ENCODE measurements at regions not wholly inside any gene's neighbourhood (a gene's known extent, or its start where the extent isn't known, plus 50 kb on each side); places are given as distances from the start of the nearest gene placed in this dataset.

DNA sequence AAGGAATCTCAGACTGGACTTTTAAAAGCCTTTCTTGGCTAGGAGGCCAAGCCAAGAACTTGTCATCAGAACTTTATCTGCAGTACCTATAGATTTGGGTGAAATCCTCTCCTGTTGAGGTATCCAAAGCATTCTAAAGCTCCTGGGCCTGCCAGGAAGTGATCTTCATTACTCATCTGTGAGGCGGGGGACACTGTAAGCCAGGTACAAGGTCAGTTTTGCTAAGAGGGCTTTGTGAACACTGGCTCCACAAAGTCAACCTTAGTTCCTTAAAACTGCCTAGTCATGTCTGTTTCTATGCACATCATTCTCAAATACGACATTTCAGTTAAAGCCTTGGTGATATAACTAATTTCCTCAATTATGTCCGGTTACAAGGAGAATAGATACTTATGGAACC lies 236.7 kb downstream of the PIK3R1 start (continued):
- TF ChIP-seq CHD1 (IDR thresholded peaks at IDR 0.05; ENCODE audit: low read length) (no peak), ZNF316 (IDR thresholded peaks at IDR 0.05) (peak; percentile 95), ZNF212 (CRISPR knock-in tag; IDR thresholded peaks at IDR 0.05) (no peak), TEAD4 (IDR thresholded peaks at IDR 0.05; ENCODE audit: low read length) (no peak), TEAD4 (CRISPR knock-in tag; IDR thresholded peaks at IDR 0.05; ENCODE audit: borderline replicate concordance) (no peak), XRCC3 (IDR thresholded peaks at IDR 0.05) (no peak), TAF15 (IDR thresholded peaks at IDR 0.05; ENCODE audit: low read depth, low read length) (no peak), SMARCC2 (IDR thresholded peaks at IDR 0.05; ENCODE audit: low read depth) (no peak), BCL6 (CRISPR knock-in tag; IDR thresholded peaks at IDR 0.05) (no peak), RHOXF2B (CRISPR knock-in tag; conservative IDR thresholded peaks at IDR 0.05) (no peak), CBX1 (IDR thresholded peaks at IDR 0.05; ENCODE audit: low read depth) (no peak), BHLHE40 (IDR thresholded peaks at IDR 0.05; ENCODE audit: low read length) (no peak), CBFA2T3 (IDR thresholded peaks at IDR 0.05) (0 out of 2 replicates have a peak, but pooled peaks have one; percentile 2), NR2C1 (IDR thresholded peaks at IDR 0.05) (no peak), NR2C1 (tag; IDR thresholded peaks at IDR 0.05) (no peak), YBX1 (IDR thresholded peaks at IDR 0.05) (no peak), MEIS2 (IDR thresholded peaks at IDR 0.05; ENCODE audit: partially characterized antibody) (peak; percentile 2), EZH2 (IDR thresholded peaks at IDR 0.05; ENCODE audit: borderline replicate concordance, low read depth, low read length) (no peak), ZNF584 (CRISPR knock-in tag; IDR thresholded peaks at IDR 0.05; ENCODE audit: low read depth) (no peak), DLX4 (CRISPR knock-in tag; IDR thresholded peaks at IDR 0.05) (no peak), MTA2 (IDR thresholded peaks at IDR 0.05; ENCODE audit: low read depth) (no peak), KAT7 (CRISPR knock-in tag; IDR thresholded peaks at IDR 0.05; ENCODE audit: borderline replicate concordance) (no peak)
- TF ChIP-seq, protein P1, sequence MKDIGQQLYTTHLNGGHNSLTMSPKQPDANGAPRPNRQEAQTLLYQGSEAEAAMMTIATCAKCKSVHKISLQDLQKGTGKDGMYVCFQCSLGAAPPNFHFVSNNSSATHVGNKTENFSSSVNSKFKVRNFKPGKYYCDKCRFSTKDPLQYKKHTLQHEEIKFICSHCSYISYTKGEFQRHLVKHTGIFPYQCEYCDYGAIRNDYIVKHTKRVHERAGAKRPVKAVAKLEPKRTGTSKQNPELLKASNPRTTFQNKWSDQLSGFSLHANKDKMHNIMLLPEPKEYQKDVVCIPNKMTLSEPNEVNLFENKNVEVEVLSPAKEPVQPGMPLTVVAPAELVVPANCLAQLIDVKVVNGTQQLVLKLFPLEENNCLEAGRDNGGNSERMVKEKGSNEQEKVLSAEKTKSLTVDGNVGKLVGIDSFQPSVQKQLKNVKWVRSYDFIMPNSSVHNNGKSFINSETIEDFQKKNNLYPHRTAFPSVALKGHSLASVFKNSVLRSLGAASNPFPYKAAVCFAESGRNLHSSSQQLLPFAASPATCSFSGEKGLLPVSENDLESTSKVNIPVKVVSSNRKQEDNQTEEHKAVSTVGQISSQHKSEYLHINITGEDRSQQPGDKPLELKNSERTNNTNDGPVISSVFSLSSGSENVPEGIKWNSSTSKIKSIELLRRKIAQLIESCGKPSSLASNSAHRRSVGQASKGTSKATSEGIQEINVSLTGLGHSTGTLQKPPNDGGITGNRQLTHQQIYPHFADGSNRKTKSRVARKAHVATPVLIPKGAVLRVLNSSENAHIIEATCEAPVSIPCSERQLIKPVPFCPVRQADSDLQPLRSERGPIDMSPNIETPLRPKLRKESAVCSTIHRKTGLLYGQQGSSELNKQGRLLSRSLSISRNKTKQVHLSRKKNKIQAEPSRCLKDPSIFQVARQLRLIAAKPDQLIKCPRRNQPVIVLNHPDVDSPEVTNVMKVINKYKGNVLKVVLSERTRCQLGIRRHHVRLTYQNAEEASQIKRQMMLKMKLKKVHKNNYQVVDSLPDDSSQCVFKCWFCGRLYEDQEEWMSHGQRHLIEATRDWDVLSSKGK (CRISPR knock-in tag; IDR thresholded peaks at IDR 0.05), result no peak
- TF ChIP-seq, protein P2, sequence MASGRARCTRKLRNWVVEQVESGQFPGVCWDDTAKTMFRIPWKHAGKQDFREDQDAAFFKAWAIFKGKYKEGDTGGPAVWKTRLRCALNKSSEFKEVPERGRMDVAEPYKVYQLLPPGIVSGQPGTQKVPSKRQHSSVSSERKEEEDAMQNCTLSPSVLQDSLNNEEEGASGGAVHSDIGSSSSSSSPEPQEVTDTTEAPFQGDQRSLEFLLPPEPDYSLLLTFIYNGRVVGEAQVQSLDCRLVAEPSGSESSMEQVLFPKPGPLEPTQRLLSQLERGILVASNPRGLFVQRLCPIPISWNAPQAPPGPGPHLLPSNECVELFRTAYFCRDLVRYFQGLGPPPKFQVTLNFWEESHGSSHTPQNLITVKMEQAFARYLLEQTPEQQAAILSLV (tag; IDR thresholded peaks at IDR 0.05), result no peak
- TF ChIP-seq, protein P3, sequence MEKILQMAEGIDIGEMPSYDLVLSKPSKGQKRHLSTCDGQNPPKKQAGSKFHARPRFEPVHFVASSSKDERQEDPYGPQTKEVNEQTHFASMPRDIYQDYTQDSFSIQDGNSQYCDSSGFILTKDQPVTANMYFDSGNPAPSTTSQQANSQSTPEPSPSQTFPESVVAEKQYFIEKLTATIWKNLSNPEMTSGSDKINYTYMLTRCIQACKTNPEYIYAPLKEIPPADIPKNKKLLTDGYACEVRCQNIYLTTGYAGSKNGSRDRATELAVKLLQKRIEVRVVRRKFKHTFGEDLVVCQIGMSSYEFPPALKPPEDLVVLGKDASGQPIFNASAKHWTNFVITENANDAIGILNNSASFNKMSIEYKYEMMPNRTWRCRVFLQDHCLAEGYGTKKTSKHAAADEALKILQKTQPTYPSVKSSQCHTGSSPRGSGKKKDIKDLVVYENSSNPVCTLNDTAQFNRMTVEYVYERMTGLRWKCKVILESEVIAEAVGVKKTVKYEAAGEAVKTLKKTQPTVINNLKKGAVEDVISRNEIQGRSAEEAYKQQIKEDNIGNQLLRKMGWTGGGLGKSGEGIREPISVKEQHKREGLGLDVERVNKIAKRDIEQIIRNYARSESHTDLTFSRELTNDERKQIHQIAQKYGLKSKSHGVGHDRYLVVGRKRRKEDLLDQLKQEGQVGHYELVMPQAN (IDR thresholded peaks at IDR 0.05; ENCODE audit: borderline replicate concordance), result no peak
- TF ChIP-seq, protein P4, sequence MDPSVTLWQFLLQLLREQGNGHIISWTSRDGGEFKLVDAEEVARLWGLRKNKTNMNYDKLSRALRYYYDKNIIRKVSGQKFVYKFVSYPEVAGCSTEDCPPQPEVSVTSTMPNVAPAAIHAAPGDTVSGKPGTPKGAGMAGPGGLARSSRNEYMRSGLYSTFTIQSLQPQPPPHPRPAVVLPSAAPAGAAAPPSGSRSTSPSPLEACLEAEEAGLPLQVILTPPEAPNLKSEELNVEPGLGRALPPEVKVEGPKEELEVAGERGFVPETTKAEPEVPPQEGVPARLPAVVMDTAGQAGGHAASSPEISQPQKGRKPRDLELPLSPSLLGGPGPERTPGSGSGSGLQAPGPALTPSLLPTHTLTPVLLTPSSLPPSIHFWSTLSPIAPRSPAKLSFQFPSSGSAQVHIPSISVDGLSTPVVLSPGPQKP (CRISPR knock-in tag; IDR thresholded peaks at IDR 0.05), result no peak

Data from K562 (cell line).